SK-N-SH treated with all-trans-retinoic acid at 6 μM for 48 hours (cell line): ENCODE measurements at regions not wholly inside any gene's neighbourhood (a gene's known extent, or its start where the extent isn't known, plus 50 kb on each side); places are given as distances from the start of the nearest gene placed in this dataset.

ENCODE experiments used
- ATAC-seq: fragments of 200-7000 bp; cut with Tn5 transposase; 3 replicates; pipeline ENCODE4 v1.9.1; 2020; ENCODE audit warnings: mild to moderate bottlenecking, moderate library complexity
- ARNTL ChIP-seq: fragments of 450-650 bp; formaldehyde crosslinking; IDR thresholded peaks from 2 replicates; pipeline ENCODE4 v1.5.0; 2020; ENCODE audit warnings: low read depth, mild to moderate bottlenecking, moderate library complexity, borderline replicate concordance
- BACH2 ChIP-seq: fragments of 250-450 bp; sonication (Bioruptor Pico); IDR thresholded peaks from 2 replicates; pipeline ENCODE4 v1.9.0; 2021; ENCODE audit warnings: mild to moderate bottlenecking, borderline replicate concordance
- CSDC2 ChIP-seq: fragments of 250-450 bp; sonication (Bioruptor Pico); IDR thresholded peaks from 2 replicates; pipeline ENCODE4 v1.5.0; 2020; ENCODE audit warnings: mild to moderate bottlenecking, moderate library complexity
- ESRRG ChIP-seq: fragments of 250-450 bp; sonication (Bioruptor Pico); IDR thresholded peaks from 2 replicates; pipeline ENCODE4 v1.6.1; 2021; ENCODE audit warnings: mild to moderate bottlenecking
- GLIS3 ChIP-seq: fragments of 250-450 bp; sonication (Bioruptor Pico); IDR thresholded peaks from 2 replicates; pipeline ENCODE4 v1.5.0; 2020; ENCODE audit warnings: mild to moderate bottlenecking, moderate library complexity
- ISL1 ChIP-seq: fragments of 250-450 bp; sonication (Bioruptor Pico); IDR thresholded peaks from 2 replicates; pipeline ENCODE4 v2.1.2; 2022; ENCODE audit warnings: mild to moderate bottlenecking, moderate library complexity
- OSR1 ChIP-seq: fragments of 250-450 bp; sonication (Bioruptor Pico); IDR thresholded peaks from 2 replicates; pipeline ENCODE4 v1.8.0; 2022; ENCODE audit warnings: moderate library complexity, mild to moderate bottlenecking, inconsistent platforms
- PATZ1 ChIP-seq: fragments of 250-450 bp; sonication (Bioruptor Pico); IDR thresholded peaks from 2 replicates; pipeline ENCODE4 v1.8.0; 2020; ENCODE audit warnings: mild to moderate bottlenecking, moderate library complexity, borderline replicate concordance
- POU6F1 ChIP-seq: fragments of 250-450 bp; sonication (Bioruptor Pico); IDR thresholded peaks from 2 replicates; pipeline ENCODE4 v1.8.0; 2021; ENCODE audit warnings: low read depth, mild to moderate bottlenecking, moderate library complexity, borderline replicate concordance
- PPARA ChIP-seq: fragments of 250-450 bp; sonication (Bioruptor Pico); IDR thresholded peaks from 2 replicates; pipeline ENCODE4 v1.5.0; 2020; ENCODE audit warnings: mild to moderate bottlenecking, borderline replicate concordance
- RARB ChIP-seq: fragments of 250-450 bp; sonication (Bioruptor Pico); IDR thresholded peaks from 2 replicates; pipeline ENCODE4 v1.8.0; 2021; ENCODE audit warnings: mild to moderate bottlenecking, moderate library complexity
- SNAI2 ChIP-seq: fragments of 250-450 bp; sonication (Bioruptor Pico); IDR thresholded peaks from 2 replicates; pipeline ENCODE4 v1.5.0; 2020; ENCODE audit warnings: mild to moderate bottlenecking, moderate library complexity
- TCF4 ChIP-seq: fragments of 250-450 bp; sonication (Bioruptor Pico); IDR thresholded peaks from 2 replicates; pipeline ENCODE4 v1.8.0; 2021; ENCODE audit warnings: mild to moderate bottlenecking, moderate library complexity, borderline replicate concordance
- TOX ChIP-seq: fragments of 250-450 bp; sonication (Bioruptor Pico); IDR thresholded peaks from 2 replicates; pipeline ENCODE4 v1.8.0; 2021; ENCODE audit warnings: mild to moderate bottlenecking, moderate library complexity, borderline replicate concordance
- TSHZ2 ChIP-seq: fragments of 250-450 bp; sonication (Bioruptor Pico); IDR thresholded peaks from 2 replicates; pipeline ENCODE4 v1.5.0; 2020; ENCODE audit warnings: mild to moderate bottlenecking, moderate library complexity
- ZFP3 ChIP-seq: fragments of 250-450 bp; sonication (Bioruptor Pico); IDR thresholded peaks from 2 replicates; pipeline ENCODE4 v1.5.0; 2020; ENCODE audit warnings: mild to moderate bottlenecking, moderate library complexity
- ZFP30 ChIP-seq: fragments of 450-650 bp; formaldehyde crosslinking; IDR thresholded peaks from 2 replicates; pipeline ENCODE4 v1.5.0; 2022; ENCODE audit warnings: mild to moderate bottlenecking, moderate library complexity
- ZNF70 ChIP-seq: fragments of 450-650 bp; formaldehyde crosslinking; IDR thresholded peaks from 2 replicates; pipeline ENCODE4 v1.5.0; 2020; ENCODE audit warnings: mild to moderate bottlenecking, moderate library complexity
- ZNF8 ChIP-seq: fragments of 450-650 bp; formaldehyde crosslinking; IDR thresholded peaks from 2 replicates; pipeline ENCODE4 v1.5.0; 2020; ENCODE audit warnings: mild to moderate bottlenecking, moderate library complexity

- no peak for ATAC-seq
- TF ChIP-seq TCF4 (peak; percentile 30; the same call in 1 of the 2 replicates), ZFP30 (CRISPR knock-in tag) (no peak)
Observed at GRCh38 chr14:51529736-51530135, 122.0 kb upstream of the FRMD6 start.

- TF ChIP-seq ZFP3 (CRISPR knock-in tag) (no peak), SNAI2 (CRISPR knock-in tag) (no peak), TOX (CRISPR knock-in tag) (no peak), ISL1 (peak; percentile 48; the same call in 1 of the 2 replicates)
Observed at GRCh38 chr14:51533160-51533559, 118.5 kb upstream of the FRMD6 start.

GRCh38 chr14:51533872-51534553, 117.7 kb upstream of the FRMD6 start:
- ATAC-seq, result peak; percentile 33
- TF ChIP-seq RARB (CRISPR knock-in tag) (no peak), CSDC2 (CRISPR knock-in tag) (peak; percentile 50; the same call in 1 of the 2 replicates), ZNF8 (no peak)

More at GRCh38 chr14:51533160-51533559, 118.5 kb upstream of the FRMD6 start:
- ATAC-seq, result peak; percentile 92

GRCh38 chr14:51534610-51535011, 117.1 kb upstream of the FRMD6 start:
- no peak for ATAC-seq
- no peak for TF ChIP-seq OSR1

- TF ChIP-seq ZNF70 (CRISPR knock-in tag) (no peak), PATZ1 (CRISPR knock-in tag) (no peak), ZNF8 (peak; percentile 97)
- no peak for ATAC-seq
Observed at GRCh38 chr14:51535443-51536044, 116.2 kb upstream of the FRMD6 start.

GRCh38 chr14:51538973-51539372, 112.7 kb upstream of the FRMD6 start:
- ATAC-seq, result no peak
- TF ChIP-seq TSHZ2 (no peak), ESRRG (CRISPR knock-in tag) (no peak), ZNF8 (no peak), TOX (CRISPR knock-in tag) (no peak), PATZ1 (CRISPR knock-in tag) (no peak), PPARA (CRISPR knock-in tag) (no peak), ARNTL (CRISPR knock-in tag) (no peak), BACH2 (no peak), GLIS3 (CRISPR knock-in tag) (no peak), POU6F1 (CRISPR knock-in tag) (no peak), ZNF70 (CRISPR knock-in tag) (no peak)
